ENCODE measurements at regions not wholly inside any gene's neighbourhood (a gene's known extent, or its start where the extent isn't known, plus 50 kb on each side); places are given as distances from the start of the nearest gene placed in this dataset.

DNA sequence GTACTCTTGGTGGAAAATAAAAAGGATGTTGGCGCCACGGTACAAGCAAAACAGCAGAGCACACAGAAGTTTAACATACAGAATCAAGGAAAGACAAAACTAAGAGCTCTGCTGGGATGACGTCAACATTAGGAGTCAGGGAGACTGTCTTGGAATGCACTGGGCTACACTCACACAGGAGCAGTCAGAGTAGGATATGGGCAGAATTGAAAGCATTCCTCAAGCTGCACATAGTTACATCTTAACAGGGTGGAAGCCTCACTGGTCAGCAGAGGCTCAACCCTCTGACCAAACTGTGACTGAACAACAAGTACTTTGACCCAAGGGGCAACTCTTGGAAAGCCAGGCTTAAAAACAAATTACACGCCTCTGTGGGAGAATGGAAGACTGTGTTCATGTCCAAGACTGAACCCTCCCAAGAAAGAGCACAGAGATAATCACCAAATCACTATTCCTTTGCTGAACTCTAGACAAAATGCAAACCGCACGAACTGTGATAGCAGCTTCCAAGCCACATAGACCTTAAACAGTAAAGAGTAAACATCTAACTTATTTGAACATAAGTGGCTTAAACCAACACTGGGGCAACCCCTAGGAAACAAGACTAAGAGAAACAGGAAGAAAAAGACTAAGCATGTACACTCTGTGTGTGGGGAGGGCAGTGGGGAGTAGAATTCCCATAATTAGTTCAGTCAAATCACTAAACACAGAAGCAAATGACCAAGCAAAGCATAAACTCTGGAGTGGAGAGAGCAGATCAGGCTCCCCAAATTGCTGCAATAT lies 772.7 kb downstream of the PRELID2 start:
- peaks cover 0 to 6% (median 4%) of the 10 kb centered on the region in 5 donors for H3K4me1 ChIP-seq (ENCODE audit: control insufficient read depth in 5 of 5, insufficient read depth in 5 of 5, low read length in 5 of 5)
- H3K9ac ChIP-seq (ENCODE audit: insufficient read depth in 1 of 2, low read length in 2 of 2), result no peak overlapping the region
- TF ChIP-seq, protein P1, sequence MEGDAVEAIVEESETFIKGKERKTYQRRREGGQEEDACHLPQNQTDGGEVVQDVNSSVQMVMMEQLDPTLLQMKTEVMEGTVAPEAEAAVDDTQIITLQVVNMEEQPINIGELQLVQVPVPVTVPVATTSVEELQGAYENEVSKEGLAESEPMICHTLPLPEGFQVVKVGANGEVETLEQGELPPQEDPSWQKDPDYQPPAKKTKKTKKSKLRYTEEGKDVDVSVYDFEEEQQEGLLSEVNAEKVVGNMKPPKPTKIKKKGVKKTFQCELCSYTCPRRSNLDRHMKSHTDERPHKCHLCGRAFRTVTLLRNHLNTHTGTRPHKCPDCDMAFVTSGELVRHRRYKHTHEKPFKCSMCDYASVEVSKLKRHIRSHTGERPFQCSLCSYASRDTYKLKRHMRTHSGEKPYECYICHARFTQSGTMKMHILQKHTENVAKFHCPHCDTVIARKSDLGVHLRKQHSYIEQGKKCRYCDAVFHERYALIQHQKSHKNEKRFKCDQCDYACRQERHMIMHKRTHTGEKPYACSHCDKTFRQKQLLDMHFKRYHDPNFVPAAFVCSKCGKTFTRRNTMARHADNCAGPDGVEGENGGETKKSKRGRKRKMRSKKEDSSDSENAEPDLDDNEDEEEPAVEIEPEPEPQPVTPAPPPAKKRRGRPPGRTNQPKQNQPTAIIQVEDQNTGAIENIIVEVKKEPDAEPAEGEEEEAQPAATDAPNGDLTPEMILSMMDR (IDR thresholded peaks at IDR 0.05; ENCODE audit: control extremely low read depth, extremely low read depth), result no peak
- WGBS, 2 donors, result 76 to 84% methylated on average over 6 of the region's 6 CpGs
- H3K4me3 ChIP-seq, result no peak overlapping the region
- H3K27me3 ChIP-seq (ENCODE audit: control insufficient read depth in 3 of 3, insufficient read depth in 3 of 3, low read length in 2 of 3), result no peaks in the 10 kb centered on the region
- peak in 2 of 3 donors; percentile 11 to 28 for DNase-seq
- no peaks in the 10 kb centered on the region for H3K36me3 ChIP-seq (ENCODE audit: control insufficient read depth in 4 of 4, insufficient read depth in 4 of 4, low read length in 4 of 4)
- H3K9me3 ChIP-seq (ENCODE audit: control insufficient read depth in 4 of 4, insufficient read depth in 3 of 4, low read length in 3 of 4), result peaks cover 0 to 2% (median 0%) of the 10 kb centered on the region in 4 donors
- H3K27ac ChIP-seq (ENCODE audit: low read depth in 1 of 2, low read length in 1 of 2), result no peak overlapping the region
- no peak for ATAC-seq (ENCODE audit: insufficient read depth, low FRiP score)

DNA sequence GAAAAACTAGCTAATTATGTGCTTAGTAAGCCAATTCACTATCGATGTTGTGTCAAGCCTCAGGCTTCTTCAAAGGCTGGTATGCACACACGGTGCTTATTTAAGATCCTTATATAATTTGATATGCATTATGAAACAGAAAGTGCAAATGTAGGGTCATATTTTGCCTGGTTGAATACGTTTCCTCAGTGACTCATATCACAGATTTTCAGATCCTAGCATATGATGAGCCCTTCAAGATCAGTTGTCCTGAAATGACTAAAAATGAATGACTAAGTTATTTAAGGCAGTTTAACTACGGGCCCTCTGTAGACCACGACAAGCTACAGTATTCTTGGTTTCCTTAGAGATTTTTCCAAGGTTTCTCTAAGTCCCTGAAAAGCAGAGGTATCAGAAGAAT lies 778.3 kb downstream of the PRELID2 start:
- TF ChIP-seq, protein P1 (IDR thresholded peaks at IDR 0.05; ENCODE audit: control extremely low read depth, extremely low read depth), result no peak
- Histone ChIP-seq H3K4me1 (ENCODE audit: control insufficient read depth in 5 of 5, insufficient read depth in 5 of 5, low read length in 5 of 5) (peaks cover 0 to 15% (median 10%) of the 10 kb centered on the region in 5 donors), H3K4me3 (no peak overlapping the region), H3K9me3 (ENCODE audit: control insufficient read depth in 4 of 4, insufficient read depth in 3 of 4, low read length in 3 of 4) (no peaks in the 10 kb centered on the region), H3K27me3 (ENCODE audit: control insufficient read depth in 3 of 3, insufficient read depth in 3 of 3, low read length in 2 of 3) (no peaks in the 10 kb centered on the region), H3K9ac (ENCODE audit: insufficient read depth in 1 of 2, low read length in 2 of 2) (peak overlapping the region in 1 of 2 donors; percentile 38), H3K27ac (ENCODE audit: low read depth in 1 of 2, low read length in 1 of 2) (no peak overlapping the region), H3K36me3 (ENCODE audit: control insufficient read depth in 4 of 4, insufficient read depth in 4 of 4, low read length in 4 of 4) (no peaks in the 10 kb centered on the region)
- ATAC-seq (ENCODE audit: insufficient read depth, low FRiP score), result no peak
- peak in 2 of 3 donors; percentile 13 to 32 for DNase-seq
- WGBS, 2 donors, result 53 to 72% methylated on average over 5 of the region's 5 CpGs

DNA sequence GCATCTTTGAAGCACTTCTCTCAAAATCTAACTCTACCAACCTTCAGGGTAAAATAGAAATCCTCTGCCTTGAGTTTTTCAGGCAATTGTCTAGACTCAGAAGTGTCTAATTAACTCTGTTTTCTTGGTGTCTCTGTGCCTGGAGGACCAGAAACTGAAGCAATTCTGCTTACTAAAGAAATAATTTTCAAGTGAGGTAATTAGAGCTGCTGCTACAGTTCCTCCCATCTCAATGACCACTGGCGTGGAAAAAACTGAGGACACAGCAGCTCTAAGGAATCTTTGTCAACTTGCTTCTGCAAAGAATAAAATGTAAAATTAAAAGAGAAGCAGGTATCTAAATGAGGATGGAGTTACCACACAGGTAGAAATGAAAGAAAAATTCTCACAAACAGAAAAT lies 785.0 kb downstream of the PRELID2 start:
- no peak overlapping the region for H3K4me3 ChIP-seq
- H3K4me1 ChIP-seq (ENCODE audit: control insufficient read depth in 5 of 5, insufficient read depth in 5 of 5, low read length in 5 of 5), result no peaks in the 10 kb centered on the region
- 79 to 87% methylated on average over 1 of the region's 1 CpG for WGBS, 2 donors
- no peaks in the 10 kb centered on the region for H3K27me3 ChIP-seq (ENCODE audit: control insufficient read depth in 3 of 3, insufficient read depth in 3 of 3, low read length in 2 of 3)
- no peak overlapping the region for H3K9ac ChIP-seq (ENCODE audit: insufficient read depth in 1 of 2, low read length in 2 of 2)
- H3K27ac ChIP-seq (ENCODE audit: low read depth in 1 of 2, low read length in 1 of 2), result no peak overlapping the region
- DNase-seq, result no peak
- TF ChIP-seq, protein P1 (IDR thresholded peaks at IDR 0.05; ENCODE audit: control extremely low read depth, extremely low read depth), result no peak
- no peak for ATAC-seq (ENCODE audit: insufficient read depth, low FRiP score)
- H3K9me3 ChIP-seq (ENCODE audit: control insufficient read depth in 4 of 4, insufficient read depth in 3 of 4, low read length in 3 of 4), result no peaks in the 10 kb centered on the region
- no peaks in the 10 kb centered on the region for H3K36me3 ChIP-seq (ENCODE audit: control insufficient read depth in 4 of 4, insufficient read depth in 4 of 4, low read length in 4 of 4)

Measured in lung (tissue), 11 donors.